RWPE2 (cell line): ENCODE measurements at regions not wholly inside any gene's neighbourhood (a gene's known extent, or its start where the extent isn't known, plus 50 kb on each side); places are given as distances from the start of the nearest gene placed in this dataset.

Experiments used
- ATAC-seq: fragments of 200-7000 bp; cut with Tn5 transposase; 3 replicates; pipeline ENCODE4 v1.9.1; 2021; ENCODE audit warnings: low read depth
- DNase-seq: peaks from one replicate; pipeline ENCODE4 v3.0.0-alpha.2; 2020; ENCODE audit warnings: low spot score
- H3K27ac ChIP-seq: fragments of 450-650 bp; 2 replicates; pipeline ENCODE4 v1.5.1; 2017; ENCODE audit warnings: mild to moderate bottlenecking; ENCODE audit not compliant: poor library complexity, severe bottlenecking
- H3K27me3 ChIP-seq: fragments of 250-450 bp; sonication (Bioruptor Pico); 2 replicates; pipeline ENCODE4 v1.5.1; 2021; ENCODE audit warnings: mild to moderate bottlenecking, moderate library complexity; ENCODE audit not compliant: insufficient read depth, poor library complexity, severe bottlenecking
- H3K36me3 ChIP-seq: fragments of 250-450 bp; sonication (Bioruptor Pico); 2 replicates; pipeline ENCODE4 v1.5.1; 2020; ENCODE audit warnings: low read depth, mild to moderate bottlenecking, moderate library complexity
- H3K4me1 ChIP-seq: fragments of 250-450 bp; sonication (Bioruptor Pico); 2 replicates; pipeline ENCODE4 v1.5.1; 2021; ENCODE audit warnings: mild to moderate bottlenecking, moderate library complexity; ENCODE audit not compliant: insufficient read depth, poor library complexity, severe bottlenecking
- H3K4me3 ChIP-seq: fragments of 250-450 bp; sonication (Bioruptor Pico); 2 replicates; pipeline ENCODE4 v1.5.1; 2021; ENCODE audit warnings: mild to moderate bottlenecking, moderate library complexity; ENCODE audit not compliant: severe bottlenecking
- H3K9me3 ChIP-seq: fragments of 250-450 bp; sonication (Bioruptor Pico); 2 replicates; pipeline ENCODE4 v1.5.1; 2021; ENCODE audit warnings: mild to moderate bottlenecking, moderate library complexity; ENCODE audit not compliant: severe bottlenecking
- TF ChIP-seq, protein P1 (sequence below): fragments of 450-650 bp; IDR thresholded peaks from one replicate; pipeline ENCODE4 v1.5.1; 2017; ENCODE audit warnings: mild to moderate bottlenecking, moderate library complexity; ENCODE audit not compliant: poor library complexity, severe bottlenecking

DNA sequence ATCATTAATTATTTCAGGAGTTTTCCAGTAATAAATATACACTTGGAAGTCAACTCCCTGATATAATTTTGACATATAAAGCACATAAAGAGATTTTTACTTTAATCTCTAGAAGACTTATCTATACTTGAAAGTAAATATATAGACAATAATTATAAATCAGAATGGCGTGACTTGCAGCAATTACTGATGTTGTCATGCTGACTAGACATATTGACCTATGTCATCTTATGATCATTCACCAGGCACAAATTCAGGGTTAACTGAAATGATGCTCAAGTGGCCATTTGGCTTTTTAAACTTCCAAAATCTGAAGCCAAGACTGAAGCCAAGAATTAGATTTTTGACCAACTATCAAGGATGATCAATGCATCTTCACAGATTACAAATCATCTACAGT lies 192.2 kb downstream of the MCHR2 start:
- Histone ChIP-seq H3K4me1 (peaks cover 7% of the 10 kb centered on the region), H3K27me3 (no peaks in the 10 kb centered on the region), H3K27ac (no peak overlapping the region), H3K9me3 (no peaks in the 10 kb centered on the region), H3K36me3 (no peaks in the 10 kb centered on the region), H3K4me3 (no peak overlapping the region)
- ATAC-seq: no peak
- DNase-seq: no peak
- TF ChIP-seq, protein P1, sequence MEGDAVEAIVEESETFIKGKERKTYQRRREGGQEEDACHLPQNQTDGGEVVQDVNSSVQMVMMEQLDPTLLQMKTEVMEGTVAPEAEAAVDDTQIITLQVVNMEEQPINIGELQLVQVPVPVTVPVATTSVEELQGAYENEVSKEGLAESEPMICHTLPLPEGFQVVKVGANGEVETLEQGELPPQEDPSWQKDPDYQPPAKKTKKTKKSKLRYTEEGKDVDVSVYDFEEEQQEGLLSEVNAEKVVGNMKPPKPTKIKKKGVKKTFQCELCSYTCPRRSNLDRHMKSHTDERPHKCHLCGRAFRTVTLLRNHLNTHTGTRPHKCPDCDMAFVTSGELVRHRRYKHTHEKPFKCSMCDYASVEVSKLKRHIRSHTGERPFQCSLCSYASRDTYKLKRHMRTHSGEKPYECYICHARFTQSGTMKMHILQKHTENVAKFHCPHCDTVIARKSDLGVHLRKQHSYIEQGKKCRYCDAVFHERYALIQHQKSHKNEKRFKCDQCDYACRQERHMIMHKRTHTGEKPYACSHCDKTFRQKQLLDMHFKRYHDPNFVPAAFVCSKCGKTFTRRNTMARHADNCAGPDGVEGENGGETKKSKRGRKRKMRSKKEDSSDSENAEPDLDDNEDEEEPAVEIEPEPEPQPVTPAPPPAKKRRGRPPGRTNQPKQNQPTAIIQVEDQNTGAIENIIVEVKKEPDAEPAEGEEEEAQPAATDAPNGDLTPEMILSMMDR: no peak

DNA sequence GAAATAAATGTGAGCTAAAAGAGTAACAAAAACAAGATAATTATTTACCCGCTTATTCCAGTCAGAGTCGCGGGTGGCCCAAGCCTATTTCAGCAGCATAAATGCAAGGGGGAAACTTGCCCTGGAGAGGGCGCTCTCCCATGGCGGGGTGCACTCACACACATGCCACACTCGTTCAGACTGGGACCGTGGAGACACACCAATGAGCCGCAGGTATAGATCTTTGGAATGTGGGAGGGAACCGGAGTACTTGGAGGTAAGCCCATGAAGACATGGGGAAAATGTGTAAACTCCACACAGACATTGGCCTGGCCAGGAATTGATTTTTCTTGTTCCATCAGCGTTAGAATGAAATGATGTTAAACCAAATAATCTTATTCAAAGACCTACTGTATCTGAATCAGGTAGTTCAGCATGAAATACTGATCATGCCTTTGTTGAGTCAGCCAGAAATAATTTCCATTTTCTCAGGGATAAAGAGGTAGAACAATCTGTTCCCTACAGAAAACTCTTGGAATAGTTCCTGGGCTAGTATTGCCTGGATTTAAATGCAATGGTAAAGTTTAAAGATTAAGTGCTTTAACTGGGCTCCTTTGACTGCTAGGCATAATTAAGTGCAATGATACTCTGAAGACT lies 191.5 kb downstream of the MCHR2 start:
- Histone ChIP-seq H3K27me3 (no peaks in the 10 kb centered on the region), H3K4me1 (peaks cover 7% of the 10 kb centered on the region), H3K27ac (no peak overlapping the region), H3K4me3 (no peak overlapping the region), H3K9me3 (no peaks in the 10 kb centered on the region), H3K36me3 (no peaks in the 10 kb centered on the region)
- TF ChIP-seq, protein P1: peak; percentile 33
- ATAC-seq: peak; percentile 58; the same call in 2 of the 3 replicates
- DNase-seq: no peak

DNA sequence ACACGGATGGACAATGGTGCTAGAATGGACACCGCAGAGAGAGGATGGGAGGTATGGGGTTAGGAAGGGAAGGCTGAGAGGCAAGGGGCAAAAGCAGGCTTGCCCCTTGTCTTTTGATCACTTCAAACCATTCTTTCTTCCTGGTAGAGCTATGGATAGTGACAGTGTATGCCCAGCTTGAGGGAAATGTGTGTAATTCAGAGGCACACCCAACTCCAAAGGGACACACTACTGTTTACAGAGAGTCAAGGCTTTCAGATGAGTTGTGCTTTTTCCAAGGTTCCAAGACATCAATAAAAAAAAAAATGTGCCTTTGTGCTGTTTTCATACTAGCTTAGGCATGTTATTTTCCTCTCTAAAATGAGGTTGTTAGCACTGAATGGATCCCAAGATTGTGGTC lies 185.0 kb downstream of the MCHR2 start:
- Histone ChIP-seq H3K27me3 (no peaks in the 10 kb centered on the region), H3K9me3 (no peaks in the 10 kb centered on the region), H3K4me1 (no peaks in the 10 kb centered on the region), H3K4me3 (no peak overlapping the region), H3K36me3 (no peaks in the 10 kb centered on the region), H3K27ac (no peak overlapping the region)
- TF ChIP-seq, protein P1: no peak
- DNase-seq: no peak
- ATAC-seq: no peak

DNA sequence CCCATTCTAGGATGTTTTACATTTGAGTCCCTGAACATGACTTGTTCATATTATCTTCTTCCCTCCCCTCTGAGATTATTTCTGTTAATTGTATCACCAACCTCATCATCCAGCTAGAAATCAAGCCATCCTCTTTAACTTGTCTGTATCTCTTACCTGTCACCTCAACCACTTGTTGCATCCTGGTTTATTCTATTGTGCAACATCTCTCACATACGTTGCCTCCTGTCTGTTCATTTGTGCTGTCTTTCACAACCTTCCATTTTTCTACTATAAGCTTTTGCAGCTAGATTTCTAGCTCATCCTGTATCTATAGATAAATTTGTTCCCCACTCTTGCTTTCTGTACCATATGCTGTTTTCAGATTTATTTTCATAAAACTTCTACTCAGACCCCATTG lies 183.7 kb downstream of the MCHR2 start:
- H3K9me3 ChIP-seq: no peaks in the 10 kb centered on the region
- H3K4me1 ChIP-seq: no peaks in the 10 kb centered on the region
- H3K4me3 ChIP-seq: no peak overlapping the region
- DNase-seq: no peak
- TF ChIP-seq, protein P1: no peak
- no peaks in the 10 kb centered on the region for H3K36me3 ChIP-seq
- no peak overlapping the region for H3K27ac ChIP-seq
- H3K27me3 ChIP-seq: no peaks in the 10 kb centered on the region
- no peak for ATAC-seq

DNA sequence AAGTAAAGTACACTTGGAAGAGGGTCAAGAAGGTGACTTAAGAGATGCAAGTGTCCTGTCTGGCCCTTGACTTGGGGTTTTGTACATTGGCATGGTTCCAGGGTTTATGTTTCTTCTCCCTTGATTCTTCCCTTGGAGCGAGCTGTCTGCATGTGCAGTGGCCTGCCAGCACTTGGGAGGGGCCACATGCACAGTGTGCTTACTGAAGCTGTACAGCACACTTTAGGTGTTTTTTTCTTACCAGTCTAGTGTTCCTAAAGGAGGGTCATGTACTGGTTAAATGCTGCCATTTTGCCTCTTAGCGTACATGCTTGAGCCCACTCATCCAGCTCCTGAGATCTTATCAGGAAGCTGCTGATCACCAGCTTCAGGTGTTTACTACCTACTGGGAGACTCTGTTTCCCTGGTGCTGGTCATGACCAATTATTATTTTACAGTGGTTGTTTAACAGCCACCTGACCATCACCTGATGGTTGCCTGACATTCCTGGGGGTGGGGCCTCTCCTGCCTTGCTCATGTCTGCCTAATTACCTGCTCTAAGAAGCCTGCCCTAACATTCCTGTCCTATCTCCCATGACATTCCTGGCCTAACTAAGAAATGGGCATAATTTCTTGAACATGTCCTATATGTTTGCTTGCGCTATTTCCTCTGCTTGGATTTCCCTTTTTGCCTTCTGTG lies 182.9 kb downstream of the MCHR2 start:
- DNase-seq (no peak), ATAC-seq (no peak)
- TF ChIP-seq, protein P1: no peak
- H3K36me3 ChIP-seq: no peaks in the 10 kb centered on the region
- H3K9me3 ChIP-seq: no peaks in the 10 kb centered on the region
- H3K4me1 ChIP-seq: no peaks in the 10 kb centered on the region
- no peak overlapping the region for H3K27ac ChIP-seq
- no peaks in the 10 kb centered on the region for H3K27me3 ChIP-seq
- no peak overlapping the region for H3K4me3 ChIP-seq
